ELF-1 (cell line): ENCODE measurements at regions not wholly inside any gene's neighbourhood (a gene's known extent, or its start where the extent isn't known, plus 50 kb on each side); places are given as distances from the start of the nearest gene placed in this dataset.
A peak's percentile ranks its signal among the peaks of the same experiment; 100 is the strongest.

Experiments used
- DNase-seq: peaks from one replicate; pipeline ENCODE4 v3.0.0-alpha.2; 2016; ENCODE audit warnings: low read depth, low spot score

DNA sequence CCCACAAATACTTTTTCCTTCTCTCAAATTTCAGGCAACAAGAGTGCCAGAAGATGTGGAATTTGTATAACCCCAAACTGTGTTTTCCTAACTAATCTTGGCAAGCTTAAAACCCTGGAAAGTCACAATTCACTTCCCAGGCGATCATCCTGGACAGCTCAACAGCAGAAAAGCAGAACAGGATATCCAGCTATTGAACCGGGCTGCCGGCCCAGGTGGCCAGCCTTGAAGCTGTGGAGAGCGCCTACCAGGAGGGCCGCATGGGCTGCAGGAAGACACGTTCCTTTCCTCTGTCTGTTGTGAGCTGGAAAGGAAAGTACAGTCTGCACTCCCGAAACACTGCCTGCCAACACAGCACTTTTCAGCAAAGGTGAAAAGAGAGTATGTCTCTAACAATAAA is 719.7 kb upstream of the MARCKS start:
- peak; percentile 13 for DNase-seq

DNA sequence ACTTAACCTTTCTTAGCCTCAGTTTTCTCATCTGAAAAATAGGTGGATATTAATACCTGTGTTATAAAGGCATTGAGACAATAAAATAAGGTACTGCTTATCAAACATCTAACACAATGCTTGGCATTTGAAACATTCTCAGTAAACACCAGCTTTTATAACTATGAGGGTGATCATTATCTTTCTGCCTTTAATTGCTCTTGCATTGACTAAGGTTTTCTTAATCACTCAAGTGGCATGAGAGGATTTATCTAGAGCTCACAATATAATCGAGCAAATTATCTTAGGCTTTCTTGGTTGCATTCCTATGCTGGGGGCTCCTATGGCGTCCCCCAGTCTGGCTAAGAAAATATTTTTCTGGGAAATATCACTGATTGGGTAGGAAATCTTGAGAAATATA is 716.4 kb upstream of the MARCKS start:
- no peak for DNase-seq

- no peak for DNase-seq
Observed at GRCh38 chr6:113141901-113142300, 715.2 kb upstream of the MARCKS start.

DNA sequence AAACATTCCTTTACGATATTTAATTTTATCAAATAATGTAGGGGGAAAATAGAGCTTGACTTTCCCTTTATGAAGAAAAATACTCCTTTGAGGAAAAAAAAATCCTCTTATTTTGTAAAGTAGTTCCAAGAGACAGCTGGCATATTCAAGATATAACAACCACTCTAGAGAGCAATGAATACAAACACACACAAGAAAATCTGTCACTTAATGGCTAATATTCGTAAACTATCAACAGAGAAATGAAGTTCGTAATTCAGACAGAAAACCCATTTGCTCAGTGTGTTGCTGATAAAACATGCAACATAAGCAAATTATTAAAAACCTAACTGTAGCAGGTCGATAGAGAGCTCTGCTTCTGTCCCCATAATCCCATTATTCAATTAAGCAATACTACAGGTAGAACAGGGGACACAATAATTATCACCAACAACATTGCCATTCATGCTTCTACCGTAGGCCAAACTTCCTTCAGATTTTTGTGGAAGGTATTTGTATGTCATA is 714.4 kb upstream of the MARCKS start:
- no peak for DNase-seq

GRCh38 chr6:113143206-113143605 is 713.9 kb upstream of the MARCKS start:
- no peak for DNase-seq

DNA sequence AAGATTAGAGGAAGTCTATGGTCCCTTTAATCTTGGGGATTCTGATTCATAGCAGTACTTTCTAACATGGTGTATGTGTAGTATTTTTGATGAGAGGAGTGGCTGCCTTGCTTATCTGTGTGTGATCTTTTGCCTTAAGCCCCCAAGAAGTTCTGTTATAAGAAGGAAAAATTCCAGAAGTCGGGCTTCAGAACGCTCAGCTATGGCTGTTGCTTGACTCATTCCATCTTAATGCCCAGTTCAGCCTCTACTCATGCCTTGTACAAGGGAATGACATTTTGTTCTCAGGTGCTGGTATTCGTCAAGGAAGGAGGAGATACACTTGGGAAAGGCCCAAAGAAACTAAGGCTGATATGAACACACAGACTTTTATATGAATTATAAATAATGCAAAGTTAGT is 713.0 kb upstream of the MARCKS start:
- peak; percentile 21 for DNase-seq

DNA sequence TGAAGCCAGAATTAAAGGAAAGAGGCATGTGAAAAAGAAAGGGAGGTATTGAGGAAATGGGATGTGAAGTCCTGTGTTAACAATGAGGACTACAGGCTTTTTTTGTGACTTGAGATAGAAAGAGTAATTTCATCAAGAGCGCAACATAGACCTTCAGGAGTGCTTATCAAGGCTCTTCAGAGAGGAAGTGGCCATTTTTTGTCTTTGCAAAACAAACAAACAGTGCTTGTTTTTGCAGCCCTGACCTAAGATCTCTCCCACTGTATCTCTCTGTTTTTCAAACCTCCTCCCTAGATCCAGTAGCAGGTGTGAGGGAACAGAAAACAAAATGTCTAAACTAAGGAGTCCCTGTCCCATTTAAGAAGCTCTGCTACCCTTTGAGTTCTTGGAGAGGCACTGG is 710.3 kb upstream of the MARCKS start:
- DNase-seq, result no peak

GRCh38 chr6:113147544-113147943 is 709.6 kb upstream of the MARCKS start:
- no peak for DNase-seq

GRCh38 chr6:113148566-113148965 is 708.6 kb upstream of the MARCKS start:
- DNase-seq, result no peak

DNA sequence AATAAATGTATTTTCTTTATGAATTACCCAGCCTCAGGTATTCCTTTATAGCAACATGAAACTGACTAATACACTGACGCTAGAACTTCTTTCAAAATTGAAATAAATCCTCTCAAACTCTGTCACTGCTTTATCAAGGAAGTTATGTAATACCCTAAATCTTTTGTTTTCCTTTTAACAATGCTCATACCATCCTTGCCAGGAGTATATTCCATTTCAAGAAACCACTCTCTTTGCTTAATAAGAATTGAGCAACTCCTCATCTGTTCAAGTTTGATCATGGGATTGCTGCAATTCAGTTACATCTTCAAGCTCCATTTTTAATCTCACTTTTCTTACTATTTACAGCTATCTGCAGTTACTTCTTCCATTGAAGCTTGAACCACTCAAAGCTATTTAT is 707.6 kb upstream of the MARCKS start:
- no peak for DNase-seq

DNA sequence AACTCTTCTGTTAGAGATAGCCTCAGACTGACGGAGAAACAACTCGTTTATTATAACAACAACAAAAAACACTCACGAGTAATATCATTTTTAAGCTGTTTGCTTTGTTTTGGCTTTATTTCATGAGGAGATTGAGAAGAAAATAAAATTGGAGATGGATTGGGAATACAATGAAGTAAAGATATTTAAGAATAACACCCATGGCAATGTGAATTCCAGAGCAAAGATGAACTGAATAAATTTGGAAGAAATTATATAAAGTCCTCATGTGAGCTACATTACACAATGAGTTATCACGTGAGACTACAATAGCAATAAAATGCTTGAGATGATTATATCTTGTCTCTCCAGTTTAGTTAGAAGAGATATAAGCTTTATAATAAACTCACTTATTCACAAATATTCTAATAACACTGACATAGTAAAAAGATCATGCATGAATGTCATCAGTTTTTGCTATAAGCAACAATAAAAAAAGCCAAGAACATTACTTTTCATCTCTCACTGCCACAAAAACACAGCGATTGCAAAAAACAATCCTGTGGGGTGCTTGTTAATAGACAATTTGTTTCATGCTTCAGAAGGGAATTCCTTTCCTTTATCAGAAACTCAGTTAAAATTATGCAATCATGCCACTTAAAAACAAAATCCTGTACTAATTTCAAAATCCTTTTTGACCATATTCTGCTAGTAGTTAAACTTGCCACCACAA is 696.7 kb upstream of the MARCKS start:
- no peak for DNase-seq

DNA sequence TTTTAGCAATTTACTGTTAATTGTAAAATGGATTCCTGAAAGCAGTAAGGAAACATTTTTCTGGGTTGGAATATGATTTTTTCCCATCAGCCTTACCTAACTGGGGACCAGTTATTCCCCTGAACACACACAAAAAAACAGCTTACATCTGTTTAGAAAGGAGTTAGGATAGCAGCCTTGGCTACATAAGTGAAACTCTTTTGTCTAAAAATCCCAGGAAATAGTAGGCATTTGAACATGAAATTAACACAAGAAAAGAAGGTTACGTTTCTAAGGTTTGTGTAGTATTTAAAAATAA is 696.2 kb upstream of the MARCKS start:
- no peak for DNase-seq

DNA sequence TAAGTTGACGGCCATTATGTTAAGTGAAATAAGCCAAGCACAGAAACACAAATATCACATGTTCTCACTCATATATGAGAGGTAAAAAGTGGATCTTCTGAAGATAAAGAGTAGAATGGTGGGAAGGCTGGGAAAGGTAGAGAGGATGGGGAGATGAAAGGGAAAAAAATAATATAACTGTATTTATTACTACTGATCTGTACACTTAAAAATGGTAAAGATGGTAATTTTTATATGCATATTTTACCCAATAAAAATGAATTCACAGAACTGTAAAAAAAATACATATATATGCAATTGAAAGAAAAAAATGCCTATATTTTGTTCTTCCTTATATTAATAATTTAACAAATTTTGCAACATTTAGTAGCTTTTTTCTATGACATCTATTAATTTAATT is 694.4 kb upstream of the MARCKS start:
- no peak for DNase-seq

GRCh38 chr6:113168057-113168456 is 689.1 kb upstream of the MARCKS start:
- DNase-seq, result no peak

DNA sequence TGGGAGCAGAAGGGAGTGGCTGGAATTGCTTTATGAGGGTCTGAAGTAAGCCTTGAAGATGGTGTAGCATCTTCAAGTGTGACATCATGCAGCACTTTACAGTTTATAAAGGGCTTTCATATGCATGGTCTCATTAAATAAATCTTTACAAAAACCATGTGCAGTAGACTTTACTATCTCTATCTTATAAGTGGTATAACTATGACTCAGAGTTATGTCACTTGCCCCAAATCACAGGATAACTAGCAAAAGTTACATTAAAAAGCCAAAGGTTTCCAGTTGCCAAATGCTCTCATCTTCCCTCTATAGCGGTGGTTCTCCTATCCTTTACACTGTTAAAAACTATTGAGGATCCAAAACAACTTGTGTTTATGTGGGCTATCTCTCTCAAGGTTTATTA is 687.7 kb upstream of the MARCKS start:
- DNase-seq, result no peak

DNA sequence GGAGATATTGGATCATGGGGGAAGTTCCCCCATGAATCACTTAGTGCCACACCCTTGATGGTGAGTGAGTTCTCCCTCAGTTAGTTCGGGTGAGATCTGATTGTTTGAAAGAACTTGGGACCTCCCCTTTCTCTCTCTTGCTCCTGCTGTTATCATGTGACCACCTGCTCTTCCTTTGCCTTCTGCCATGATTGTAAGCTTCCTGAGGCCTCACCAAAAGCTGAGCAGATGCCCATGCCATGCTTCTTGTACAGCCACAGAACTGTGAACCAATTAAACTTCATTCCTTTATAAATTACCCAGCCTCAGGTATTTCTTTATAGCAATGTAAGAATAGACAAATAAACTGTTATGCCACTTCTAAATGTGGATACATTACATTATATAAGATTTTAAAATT is 686.7 kb upstream of the MARCKS start:
- DNase-seq, result no peak

- DNase-seq, result no peak
Observed at GRCh38 chr6:113171882-113172281, 685.3 kb upstream of the MARCKS start.

DNA sequence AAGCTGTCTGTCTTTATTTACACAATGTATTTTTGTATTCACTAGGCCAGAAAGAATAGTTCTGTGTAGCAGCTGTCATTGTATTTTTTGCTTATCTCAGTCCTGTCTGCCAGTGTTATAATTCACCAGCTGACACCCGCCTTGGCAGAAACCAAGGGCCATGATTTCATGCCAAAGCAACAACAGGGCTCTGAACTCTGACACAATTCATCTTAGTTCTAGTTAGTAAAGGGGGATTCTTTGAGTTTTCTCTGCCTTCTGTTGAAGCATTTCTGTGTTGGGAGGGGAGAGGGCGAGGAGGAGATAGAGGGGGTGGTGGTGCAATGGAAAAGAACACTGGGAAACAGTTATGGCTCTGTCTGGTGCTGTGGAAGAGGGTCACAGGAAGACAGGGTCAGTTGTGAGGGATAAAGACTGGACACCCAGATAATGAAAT is 684.6 kb upstream of the MARCKS start:
- DNase-seq, result no peak

- no peak for DNase-seq
Observed at GRCh38 chr6:113178349-113178748, 678.8 kb upstream of the MARCKS start.

GRCh38 chr6:113181164-113181563 is 676.0 kb upstream of the MARCKS start:
- no peak for DNase-seq

DNA sequence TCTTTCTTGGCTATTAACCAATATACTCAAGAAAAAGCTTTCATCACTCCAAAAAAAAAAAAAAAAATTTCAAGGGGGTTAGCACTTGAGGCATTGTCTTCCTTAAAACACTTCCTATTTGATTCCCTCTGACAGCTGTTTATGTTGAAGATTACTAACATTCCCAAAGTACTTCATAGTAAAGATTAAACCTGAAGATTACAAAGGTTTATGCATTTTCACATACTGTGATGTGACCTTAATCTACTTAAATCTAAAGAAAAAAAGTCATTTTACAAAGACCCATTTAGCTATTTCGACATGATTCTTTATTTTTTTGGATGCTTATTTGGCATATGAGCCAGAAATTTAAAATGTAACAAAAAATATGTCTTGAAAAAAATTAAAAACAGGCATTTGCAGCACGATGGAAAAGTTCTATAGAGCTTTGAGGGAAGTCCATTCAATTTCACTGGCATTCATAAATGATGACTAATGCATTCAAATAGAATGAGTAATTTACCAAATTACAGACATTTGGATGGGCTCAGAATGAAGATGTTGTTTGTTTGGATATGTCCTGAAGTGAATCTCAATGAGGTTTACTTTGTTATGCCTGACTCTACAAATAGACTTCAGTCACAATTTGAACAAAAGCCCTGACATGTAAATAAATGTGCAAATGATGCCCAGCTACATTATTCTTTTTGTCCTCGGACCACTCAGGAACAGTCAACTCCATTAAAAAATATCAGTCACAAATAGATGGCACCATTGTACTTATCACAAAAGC is 674.6 kb upstream of the MARCKS start:
- no peak for DNase-seq

DNA sequence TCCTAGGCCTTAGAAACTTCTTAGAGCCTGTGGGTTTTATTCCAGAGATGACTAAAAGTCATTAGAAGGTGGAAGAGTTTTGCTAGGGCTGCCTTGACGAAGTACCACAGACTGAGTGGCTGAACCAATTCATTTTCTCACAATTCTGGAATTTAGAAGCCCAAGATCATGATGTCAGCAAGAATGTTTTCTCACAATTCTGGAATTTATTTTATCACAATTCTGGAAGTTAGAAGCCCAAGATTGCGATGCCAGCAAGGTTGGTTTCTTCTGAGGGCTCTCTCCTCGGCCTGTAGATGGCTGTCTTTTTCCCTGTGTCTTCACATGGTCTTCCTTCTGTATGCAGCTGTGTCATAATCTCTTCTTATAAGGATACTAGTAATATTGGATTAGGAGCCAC is 672.9 kb upstream of the MARCKS start:
- no peak for DNase-seq

DNA sequence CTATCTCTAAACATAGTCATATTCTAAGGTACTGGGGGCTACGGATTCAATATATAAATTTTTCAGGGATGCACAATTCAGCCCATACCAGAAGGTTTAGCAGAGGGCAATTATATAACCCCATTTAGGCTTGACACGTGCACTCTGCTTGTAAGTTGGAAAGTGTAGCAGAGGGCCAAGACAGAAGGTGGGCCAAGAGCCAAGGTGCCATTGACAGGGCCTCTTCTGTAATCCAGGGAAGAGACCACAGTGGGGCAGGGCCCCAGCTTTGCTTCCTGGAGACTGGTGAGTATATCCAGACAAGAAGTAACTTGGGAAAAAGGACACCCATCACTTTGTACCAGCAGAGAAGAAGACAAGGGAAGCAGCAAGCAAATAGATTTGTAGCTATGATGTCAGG is 672.4 kb upstream of the MARCKS start:
- DNase-seq, result no peak
